GM12891 (cell line): ENCODE measurements at regions not wholly inside any gene's neighbourhood (a gene's known extent, or its start where the extent isn't known, plus 50 kb on each side); places are given as distances from the start of the nearest gene placed in this dataset.

Source experiments
- POLR2A ChIP-seq: IDR thresholded peaks from 2 replicates; pipeline ENCODE4 v1.6.1; 2011; ENCODE audit warnings: low read depth, low read length, control low read depth
- POLR2AphosphoS5 ChIP-seq: IDR thresholded peaks from 2 replicates; pipeline ENCODE4 v1.6.1; 2011; ENCODE audit warnings: low read depth, low read length, control low read depth
- POU2F2 ChIP-seq: IDR thresholded peaks from 2 replicates; pipeline ENCODE4 v1.6.1; 2011; ENCODE audit warnings: low read depth, mild to moderate bottlenecking, control low read depth, low read length, moderate library complexity
- SPI1 ChIP-seq: IDR thresholded peaks from 2 replicates; pipeline ENCODE4 v1.6.1; 2011; ENCODE audit warnings: low read depth, low read length, control low read depth
- TAF1 ChIP-seq: IDR thresholded peaks from 2 replicates; pipeline ENCODE4 v1.6.1; 2011; ENCODE audit warnings: low read depth, low read length, control low read depth

DNA sequence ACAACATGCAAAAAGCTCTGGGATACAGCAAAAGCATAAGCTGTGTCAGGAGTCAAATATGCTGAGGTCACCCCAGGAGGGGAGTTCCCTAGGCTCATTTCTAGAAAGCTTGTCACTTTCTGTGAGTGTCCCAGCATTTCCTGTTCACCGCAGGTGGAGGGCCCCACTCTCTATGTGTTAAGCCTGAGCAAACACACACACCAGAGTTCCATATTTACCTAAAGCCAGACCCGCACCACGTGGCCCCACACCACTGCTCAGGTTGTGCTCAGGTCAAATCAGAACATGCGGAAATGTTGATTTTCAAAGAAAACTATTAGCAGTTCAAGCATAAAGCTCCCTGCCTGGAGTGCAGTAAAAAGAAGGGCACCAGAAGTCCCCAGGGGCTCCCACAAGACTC is 259.6 kb upstream of the PPP2R2D start:
- TF ChIP-seq POLR2AphosphoS5 (no peak), POLR2A (no peak), TAF1 (no peak), POU2F2 (peak; percentile 81), SPI1 (no peak)
